Naive thymus-derived CD4-positive, alpha-beta T cell (primary cell): ENCODE measurements at regions not wholly inside any gene's neighbourhood (a gene's known extent, or its start where the extent isn't known, plus 50 kb on each side); places are given as distances from the start of the nearest gene placed in this dataset.
"Not testable (repeated sequence)": the region's sequence is repeated elsewhere in the genome, so short reads cannot be mapped to it uniquely, and the experiment has no call there.

ENCODE experiments used
- ATAC-seq: fragments of 150-1000 bp; cut with Tn5 transposase; 2 replicates; pipeline ENCODE4 v1.10.0; 2021; ENCODE audit warnings: mild to moderate bottlenecking, moderate library complexity
- CTCF ChIA-PET: fragments of 350-600 bp; sonication (Branson Sonifier 250); formaldehyde crosslinking; loops from one replicate; lab custom pipeline; 2021; ENCODE audit warnings: antibody characterized with exemption; lab: Charles Lee
- POLR2A ChIA-PET: fragments of 350-600 bp; sonication (Branson Sonifier 250); formaldehyde crosslinking; loops from one replicate; lab custom pipeline; 2021; ENCODE audit warnings: antibody characterized with exemption, inconsistent platforms; lab: Charles Lee
- DNase-seq, 9 donors: peaks; one replicate each; pipeline versions ENCODE4 v3.0.0 to v3.0.0-alpha.2; 2020 to 2022; ENCODE audit warnings: mixed read lengths in 1 of 9
- H3K27ac ChIP-seq: one replicate; pipeline ENCODE4 v1.7.0; 2013; ENCODE audit warnings: mild to moderate bottlenecking, low read depth, low read length, moderate library complexity
- H3K27me3 ChIP-seq, 2 donors: one replicate each; pipeline ENCODE4 v1.7.0; 2013; ENCODE audit warnings: low read length in 2 of 2, mild to moderate bottlenecking in 2 of 2, moderate library complexity in 2 of 2; ENCODE audit not compliant: control insufficient read depth in 2 of 2, insufficient read depth in 2 of 2
- H3K36me3 ChIP-seq, 3 experiments: 1 replicate in 2 of 3; 2 replicates in 1 of 3; pipeline ENCODE4 v1.7.0; 2013; ENCODE audit warnings: low read length in 3 of 3, mild to moderate bottlenecking in 3 of 3, moderate library complexity in 1 of 3; ENCODE audit not compliant: insufficient read depth in 3 of 3, control insufficient read depth in 2 of 3
- H3K4me1 ChIP-seq, 2 donors: one replicate each; pipeline ENCODE4 v1.7.0; 2013; ENCODE audit warnings: low read length in 2 of 2, mild to moderate bottlenecking in 2 of 2, moderate library complexity in 1 of 2; ENCODE audit not compliant: control insufficient read depth in 2 of 2, insufficient read depth in 2 of 2
- H3K4me3 ChIP-seq: 2 replicates; pipeline ENCODE4 v1.7.0; 2013; ENCODE audit warnings: mild to moderate bottlenecking, low read length
- H3K9me3 ChIP-seq, 3 experiments: 1 replicate in 2 of 3; 2 replicates in 1 of 3; pipeline ENCODE4 v1.7.0; 2013; ENCODE audit warnings: low read length in 3 of 3; ENCODE audit not compliant: control insufficient read depth in 2 of 3
- H3K27ac Mint-ChIP-seq, 9 donors: one replicate each; pipeline ENCODE4 v1.8.0; 2020 to 2022; ENCODE audit warnings: mixed read lengths in 9 of 9, mild to moderate bottlenecking in 8 of 9, moderate library complexity in 5 of 9, inconsistent platforms in 2 of 9
- H3K27me3 Mint-ChIP-seq, 5 donors: one replicate each; pipeline ENCODE4 v1.8.0; 2021 to 2022; ENCODE audit warnings: mixed read lengths in 5 of 5, mild to moderate bottlenecking in 1 of 5
- H3K36me3 Mint-ChIP-seq, 5 donors: one replicate each; pipeline ENCODE4 v1.8.0; 2020 to 2022; ENCODE audit warnings: mixed read lengths in 5 of 5, mild to moderate bottlenecking in 3 of 5, inconsistent platforms in 1 of 5
- H3K4me1 Mint-ChIP-seq, 7 donors: one replicate each; pipeline ENCODE4 v1.8.0; 2020 to 2022; ENCODE audit warnings: mixed read lengths in 7 of 7, mild to moderate bottlenecking in 3 of 7, inconsistent platforms in 1 of 7
- H3K4me3 Mint-ChIP-seq, 10 donors: one replicate each; pipeline ENCODE4 v1.8.0; 2020 to 2022; ENCODE audit warnings: mild to moderate bottlenecking in 10 of 10, mixed read lengths in 10 of 10, moderate library complexity in 6 of 10, inconsistent platforms in 2 of 10
- H3K9me3 Mint-ChIP-seq, 11 donors: one replicate each; pipeline ENCODE4 v1.8.0; 2020 to 2022; ENCODE audit warnings: mixed read lengths in 11 of 11, mild to moderate bottlenecking in 4 of 11, inconsistent platforms in 1 of 11, moderate library complexity in 1 of 11
- intact Hi-C, 2 donors: fragments of 100-400 bp; cut with micrococcal nuclease; formaldehyde crosslinking; loops; one replicate each; pipeline ENCODE4 v1.15.1; 2023

DNA sequence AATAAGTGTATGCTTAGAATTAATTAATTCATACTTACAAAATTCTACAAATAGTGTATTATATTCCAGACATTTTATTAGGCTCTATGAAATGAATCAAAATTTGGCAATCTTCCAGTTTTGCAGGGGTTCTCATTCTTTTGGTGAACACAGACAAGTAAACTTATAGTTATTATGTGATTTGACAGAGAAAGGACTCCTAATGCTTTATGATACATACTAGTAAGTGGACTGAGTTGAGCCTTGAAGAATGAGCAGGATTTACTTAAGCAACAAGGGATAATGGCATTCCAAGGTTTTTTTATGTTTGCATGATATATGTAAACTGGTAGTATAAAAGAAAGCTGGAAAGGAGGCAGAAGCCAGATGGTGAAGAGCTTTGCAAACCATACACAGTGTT, 145.7 kb upstream of the FERD3L start:
- ATAC-seq (no peak), DNase-seq (no peak)
- POLR2A ChIA-PET: no interaction called here
- H3K27me3 ChIP-seq: no peaks in the 10 kb centered on the region
- no peaks in the 10 kb centered on the region for H3K4me1 Mint-ChIP-seq
- H3K36me3 Mint-ChIP-seq: no peaks in the 10 kb centered on the region
- H3K4me1 ChIP-seq: no peaks in the 10 kb centered on the region
- intact Hi-C loops: no loop called here
- H3K9me3 ChIP-seq: no peaks in the 10 kb centered on the region
- H3K9me3 Mint-ChIP-seq: peaks cover 0 to 13% (median 0%) of the 10 kb centered on the region in 11 donors
- CTCF ChIA-PET: no interaction called here
- H3K36me3 ChIP-seq: no peaks in the 10 kb centered on the region
- no peak overlapping the region for H3K27ac Mint-ChIP-seq
- H3K4me3 Mint-ChIP-seq: no peak overlapping the region
- no peak overlapping the region for H3K4me3 ChIP-seq
- no peak overlapping the region for H3K27ac ChIP-seq
- no peaks in the 10 kb centered on the region for H3K27me3 Mint-ChIP-seq

DNA sequence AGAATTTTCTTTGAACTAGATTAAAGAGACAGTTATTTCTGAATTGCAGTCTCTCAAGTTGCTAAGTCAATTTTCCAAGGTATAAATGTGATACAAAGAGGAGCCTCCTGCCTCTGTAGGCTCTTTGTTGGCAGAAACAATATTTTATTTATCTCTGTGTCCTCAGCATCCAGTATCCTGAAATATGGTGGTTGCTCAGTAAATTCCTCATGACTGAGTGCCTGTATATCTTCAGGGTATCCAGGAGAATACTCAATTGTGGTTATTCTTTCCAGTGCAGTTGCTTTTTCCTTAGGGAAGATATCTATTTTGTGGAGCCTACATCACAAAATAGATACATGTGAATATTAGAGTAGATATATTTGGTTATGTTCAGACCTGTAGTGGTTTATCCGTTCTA, 144.8 kb upstream of the FERD3L start:
- no peaks in the 10 kb centered on the region for H3K27me3 Mint-ChIP-seq

GRCh38 chr7:19284596-19285300, 139.5 kb upstream of the FERD3L start:
- Histone ChIP-seq H3K27ac (no peak overlapping the region), H3K4me1 (no peaks in the 10 kb centered on the region), H3K27me3 (no peaks in the 10 kb centered on the region), H3K36me3 (no peaks in the 10 kb centered on the region), H3K9me3 (peaks cover 0 to 4% (median 0%) of the 10 kb centered on the region in 3 experiments), H3K4me3 (no peak overlapping the region)
- intact Hi-C loops: no loop called here
- peaks cover 0 to 10% (median 4%) of the 10 kb centered on the region in 11 donors for H3K9me3 Mint-ChIP-seq
- DNase-seq: no peak
- no peak overlapping the region for H3K27ac Mint-ChIP-seq
- no peaks in the 10 kb centered on the region for H3K36me3 Mint-ChIP-seq
- no peaks in the 10 kb centered on the region for H3K27me3 Mint-ChIP-seq
- ChIA-PET CTCF (no interaction called here), POLR2A (no interaction called here)
- ATAC-seq: no peak
- H3K4me3 Mint-ChIP-seq: no peak overlapping the region
- no peaks in the 10 kb centered on the region for H3K4me1 Mint-ChIP-seq

More for the DNA sequence above, 144.8 kb upstream of the FERD3L start:
- H3K27ac ChIP-seq: no peak overlapping the region
- no peak overlapping the region for H3K27ac Mint-ChIP-seq
- no peaks in the 10 kb centered on the region for H3K9me3 ChIP-seq
- intact Hi-C loops: no loop called here
- no peaks in the 10 kb centered on the region for H3K27me3 ChIP-seq
- DNase-seq: no peak
- no peak overlapping the region for H3K4me3 Mint-ChIP-seq
- H3K36me3 ChIP-seq: no peaks in the 10 kb centered on the region
- ChIA-PET CTCF (no interaction called here), POLR2A (no interaction called here)
- H3K4me1 Mint-ChIP-seq: no peaks in the 10 kb centered on the region
- H3K9me3 Mint-ChIP-seq: peaks cover 0 to 13% (median 0%) of the 10 kb centered on the region in 11 donors
- ATAC-seq: no peak
- no peak overlapping the region for H3K4me3 ChIP-seq
- H3K4me1 ChIP-seq: no peaks in the 10 kb centered on the region
- H3K36me3 Mint-ChIP-seq: no peaks in the 10 kb centered on the region

DNA sequence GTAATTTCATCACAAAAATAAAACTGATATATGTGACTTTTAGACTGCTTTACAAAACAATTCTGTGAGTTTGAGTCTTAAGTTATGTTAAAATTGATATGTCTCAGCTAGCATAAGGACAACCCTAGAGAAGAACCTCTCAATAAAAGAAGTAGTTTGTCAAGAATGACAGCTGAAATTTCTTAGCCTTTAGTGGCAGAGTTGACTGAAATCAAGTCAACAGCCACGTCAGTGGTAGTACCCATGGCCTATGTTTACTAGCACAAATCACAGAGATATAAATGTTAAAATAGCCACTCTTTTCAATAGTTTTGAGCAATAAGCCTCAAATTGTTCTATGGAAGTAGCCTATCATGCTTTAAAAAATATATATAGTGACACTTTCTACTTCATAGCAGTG, 138.9 kb upstream of the FERD3L start:
- Mint-ChIP-seq H3K4me3 (no peak overlapping the region), H3K9me3 (peaks cover 0 to 16% (median 9%) of the 10 kb centered on the region in 11 donors), H3K36me3 (no peaks in the 10 kb centered on the region), H3K27ac (no peak overlapping the region), H3K4me1 (no peaks in the 10 kb centered on the region), H3K27me3 (no peaks in the 10 kb centered on the region)
- CTCF ChIA-PET: no interaction called here
- POLR2A ChIA-PET: no interaction called here
- ATAC-seq (no peak), DNase-seq (no peak)
- intact Hi-C loops: no loop called here
- Histone ChIP-seq H3K27ac (no peak overlapping the region), H3K4me3 (no peak overlapping the region), H3K9me3 (peaks cover 0 to 8% (median 0%) of the 10 kb centered on the region in 3 experiments), H3K36me3 (no peaks in the 10 kb centered on the region), H3K27me3 (no peaks in the 10 kb centered on the region), H3K4me1 (no peaks in the 10 kb centered on the region)

DNA sequence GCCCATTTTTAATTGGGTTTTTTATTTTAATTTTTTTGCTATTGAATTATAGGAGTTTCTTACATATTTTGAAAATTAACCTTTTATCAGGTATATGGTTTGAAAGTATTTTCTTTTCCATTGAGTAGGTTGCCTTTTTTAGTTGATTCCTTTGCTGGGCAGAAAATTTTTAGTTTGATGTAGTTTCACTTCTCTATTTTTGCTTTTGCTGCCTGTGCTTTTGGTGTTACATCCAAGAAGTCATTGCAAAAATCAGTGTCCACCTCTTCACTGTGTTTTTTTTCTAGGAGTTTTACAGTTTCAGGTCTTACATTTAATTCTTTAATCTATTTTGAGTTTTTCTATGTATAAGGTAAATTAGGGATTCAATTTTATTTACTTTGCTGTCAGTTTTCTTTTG, 129.8 kb upstream of the FERD3L start:
- H3K9me3 ChIP-seq: peaks cover 0 to 7% (median 0%) of the 10 kb centered on the region in 3 experiments
- Mint-ChIP-seq H3K27ac (no peak overlapping the region), H3K4me1 (no peaks in the 10 kb centered on the region), H3K9me3 (peaks cover 0 to 37% (median 7%) of the 10 kb centered on the region in 11 donors), H3K4me3 (no peak overlapping the region), H3K36me3 (no peaks in the 10 kb centered on the region), H3K27me3 (no peaks in the 10 kb centered on the region)
- DNase-seq (no peak), ATAC-seq (no peak)
- no peaks in the 10 kb centered on the region for H3K4me1 ChIP-seq
- H3K4me3 ChIP-seq: no peak overlapping the region
- no peaks in the 10 kb centered on the region for H3K36me3 ChIP-seq
- H3K27me3 ChIP-seq: no peaks in the 10 kb centered on the region
- intact Hi-C loops: no loop called here
- ChIA-PET CTCF (no interaction called here), POLR2A (no interaction called here)
- H3K27ac ChIP-seq: no peak overlapping the region

GRCh38 chr7:19272329-19272728, 127.1 kb upstream of the FERD3L start:
- H3K4me1 Mint-ChIP-seq, H3K36me3 Mint-ChIP-seq, CTCF ChIA-PET, H3K27me3 Mint-ChIP-seq, H3K4me3 Mint-ChIP-seq, H3K36me3 ChIP-seq, H3K4me3 ChIP-seq, H3K27me3 ChIP-seq, H3K27ac Mint-ChIP-seq, H3K27ac ChIP-seq, DNase-seq, H3K9me3 ChIP-seq, intact Hi-C loops, ATAC-seq, POLR2A ChIA-PET, H3K4me1 ChIP-seq: not testable (repeated sequence)
- H3K9me3 Mint-ChIP-seq: peaks cover 0 to 19% (median 4%) of the 10 kb centered on the region in 11 donors

- peaks cover 0 to 16% (median 3%) of the 10 kb centered on the region in 11 donors for H3K9me3 Mint-ChIP-seq
- H3K27me3 Mint-ChIP-seq: no peaks in the 10 kb centered on the region
- H3K27ac Mint-ChIP-seq: no peak overlapping the region
- ATAC-seq: no peak
- CTCF ChIA-PET: no interaction called here
- Histone ChIP-seq H3K27me3 (no peaks in the 10 kb centered on the region), H3K9me3 (no peaks in the 10 kb centered on the region), H3K4me1 (no peaks in the 10 kb centered on the region), H3K4me3 (no peak overlapping the region), H3K27ac (no peak overlapping the region), H3K36me3 (no peaks in the 10 kb centered on the region)
- H3K36me3 Mint-ChIP-seq: no peaks in the 10 kb centered on the region
- no peak overlapping the region for H3K4me3 Mint-ChIP-seq
- POLR2A ChIA-PET: no interaction called here
- intact Hi-C loops: no loop called here
- no peak for DNase-seq
- H3K4me1 Mint-ChIP-seq: no peaks in the 10 kb centered on the region
These were observed 124.1 kb upstream of the FERD3L start for GRCh38 chr7:19269301-19269700.
